Ascending aorta (tissue), 2 donors: ENCODE measurements at regions not wholly inside any gene's neighbourhood (a gene's known extent, or its start where the extent isn't known, plus 50 kb on each side); places are given as distances from the start of the nearest gene placed in this dataset.

Experiments used
- DNase-seq, 2 donors: peaks; one replicate each; pipeline ENCODE4 v3.0.0-alpha.2; 2019; ENCODE audit warnings: low spot score in 2 of 2
- H3K27ac ChIP-seq, 2 donors: fragments of 200-600 bp; sonication (generic); one replicate each; pipeline ENCODE4 v1.5.1; 2016 to 2017; ENCODE audit warnings: mild to moderate bottlenecking in 1 of 2
- H3K27me3 ChIP-seq: fragments of 200-600 bp; sonication (generic); one replicate; pipeline ENCODE4 v1.5.1; 2017
- H3K36me3 ChIP-seq, 2 donors: fragments of 200-600 bp; sonication (generic); one replicate each; pipeline ENCODE4 v1.5.1; 2016
- H3K4me1 ChIP-seq, 2 donors: fragments of 200-600 bp; sonication (generic); one replicate each; pipeline ENCODE4 v1.5.1; 2016 to 2017; ENCODE audit warnings: mild to moderate bottlenecking in 1 of 2
- H3K4me3 ChIP-seq, 2 donors: fragments of 200-600 bp; sonication (generic); one replicate each; pipeline ENCODE4 v1.5.1; 2016 to 2017; ENCODE audit warnings: mild to moderate bottlenecking in 1 of 2
- H3K9me3 ChIP-seq, 2 donors: fragments of 200-600 bp; sonication (generic); one replicate each; pipeline ENCODE4 v1.5.1; 2016
- intact Hi-C: fragments of 100-400 bp; cut with DNase I; formaldehyde crosslinking; loops from one replicate; pipeline ENCODE4 v1.15.1; 2023
- TF ChIP-seq, protein P1 (sequence below), 3 experiments: fragments of 200-600 bp in 2 of 3; fragments of 450-650 bp in 1 of 3; sonication (generic) in 2 of 3; IDR thresholded peaks; one replicate each; pipeline ENCODE4 v1.5.1; 2016 to 2019; ENCODE audit warnings: antibody characterized with exemption in 3 of 3, mild to moderate bottlenecking in 1 of 3, moderate library complexity in 1 of 3

DNA sequence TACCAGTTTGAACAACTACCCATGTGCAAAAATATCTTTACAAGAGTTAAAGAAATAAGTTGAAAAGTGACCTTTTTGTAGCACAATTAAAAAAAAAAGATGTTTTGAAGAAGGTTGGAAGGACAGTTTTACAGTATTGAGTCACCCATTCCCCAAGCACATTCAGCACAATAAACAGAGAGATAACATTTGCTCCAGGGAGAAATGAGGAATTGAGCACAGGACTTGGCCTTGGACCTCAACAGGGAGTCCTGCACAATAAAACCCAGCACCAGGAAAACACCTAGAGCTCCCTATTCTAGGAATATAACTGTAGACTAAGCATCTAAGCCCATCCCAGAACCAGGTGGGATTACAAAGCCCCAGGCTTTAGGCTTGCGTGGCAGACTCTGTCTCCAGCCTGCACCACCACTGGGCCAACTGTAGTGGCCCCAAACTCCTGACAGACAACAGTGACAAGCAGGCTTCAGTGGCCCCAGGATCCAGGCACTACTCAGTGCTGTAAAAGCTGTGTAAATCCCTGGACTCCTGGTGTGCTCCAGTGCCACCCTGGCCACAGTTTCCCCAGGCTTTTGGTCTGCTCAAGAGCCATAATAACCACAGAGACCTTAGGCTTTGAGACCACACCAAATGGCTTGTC lies 857.2 kb downstream of the SLITRK1 start:
- TF ChIP-seq, protein P1, sequence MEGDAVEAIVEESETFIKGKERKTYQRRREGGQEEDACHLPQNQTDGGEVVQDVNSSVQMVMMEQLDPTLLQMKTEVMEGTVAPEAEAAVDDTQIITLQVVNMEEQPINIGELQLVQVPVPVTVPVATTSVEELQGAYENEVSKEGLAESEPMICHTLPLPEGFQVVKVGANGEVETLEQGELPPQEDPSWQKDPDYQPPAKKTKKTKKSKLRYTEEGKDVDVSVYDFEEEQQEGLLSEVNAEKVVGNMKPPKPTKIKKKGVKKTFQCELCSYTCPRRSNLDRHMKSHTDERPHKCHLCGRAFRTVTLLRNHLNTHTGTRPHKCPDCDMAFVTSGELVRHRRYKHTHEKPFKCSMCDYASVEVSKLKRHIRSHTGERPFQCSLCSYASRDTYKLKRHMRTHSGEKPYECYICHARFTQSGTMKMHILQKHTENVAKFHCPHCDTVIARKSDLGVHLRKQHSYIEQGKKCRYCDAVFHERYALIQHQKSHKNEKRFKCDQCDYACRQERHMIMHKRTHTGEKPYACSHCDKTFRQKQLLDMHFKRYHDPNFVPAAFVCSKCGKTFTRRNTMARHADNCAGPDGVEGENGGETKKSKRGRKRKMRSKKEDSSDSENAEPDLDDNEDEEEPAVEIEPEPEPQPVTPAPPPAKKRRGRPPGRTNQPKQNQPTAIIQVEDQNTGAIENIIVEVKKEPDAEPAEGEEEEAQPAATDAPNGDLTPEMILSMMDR (IDR thresholded peaks at IDR 0.05) = no peak
- Histone ChIP-seq H3K27me3 (no peaks in the 10 kb centered on the region), H3K36me3 (no peaks in the 10 kb centered on the region), H3K4me3 (no peak overlapping the region), H3K9me3 (peaks cover 0 to 6% of the 10 kb centered on the region in 2 donors), H3K4me1 (no peaks in the 10 kb centered on the region), H3K27ac (no peak overlapping the region)
- no peak for DNase-seq
- intact Hi-C loops = no loop called here

DNA sequence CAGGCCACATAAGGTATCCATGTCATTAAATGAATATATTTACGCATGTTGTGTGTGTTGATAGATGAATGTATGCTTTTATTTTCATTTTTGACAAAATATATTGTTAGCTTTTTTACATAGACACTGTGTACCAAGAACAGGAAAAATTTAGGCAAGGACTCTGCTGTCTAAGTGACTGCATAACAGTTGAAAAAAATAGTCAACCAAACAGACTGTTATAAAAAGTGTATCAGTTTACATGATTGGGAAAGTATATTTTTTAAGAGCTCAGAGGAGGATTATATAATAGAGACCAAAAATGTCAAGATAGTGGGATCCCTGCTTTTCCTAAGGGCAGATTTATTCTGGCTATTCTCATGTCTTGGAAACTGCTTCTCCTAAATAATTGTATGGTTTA lies 858.0 kb downstream of the SLITRK1 start:
- DNase-seq = no peak
- Histone ChIP-seq H3K4me3 (no peak overlapping the region), H3K4me1 (no peaks in the 10 kb centered on the region), H3K27me3 (no peaks in the 10 kb centered on the region), H3K36me3 (no peaks in the 10 kb centered on the region), H3K9me3 (peaks cover 0 to 6% of the 10 kb centered on the region in 2 donors), H3K27ac (no peak overlapping the region)
- TF ChIP-seq, protein P1 (IDR thresholded peaks at IDR 0.05) = no peak
- intact Hi-C loops = no loop called here

GRCh38 chr13:83019986-83020385 lies 862.3 kb downstream of the SLITRK1 start:
- Histone ChIP-seq H3K9me3 (no peaks in the 10 kb centered on the region), H3K27me3 (no peaks in the 10 kb centered on the region), H3K4me1 (no peaks in the 10 kb centered on the region), H3K4me3 (no peak overlapping the region), H3K27ac (no peak overlapping the region), H3K36me3 (no peaks in the 10 kb centered on the region)
- intact Hi-C loops = no loop called here
- TF ChIP-seq, protein P1 (IDR thresholded peaks at IDR 0.05) = no peak
- DNase-seq = no peak

DNA sequence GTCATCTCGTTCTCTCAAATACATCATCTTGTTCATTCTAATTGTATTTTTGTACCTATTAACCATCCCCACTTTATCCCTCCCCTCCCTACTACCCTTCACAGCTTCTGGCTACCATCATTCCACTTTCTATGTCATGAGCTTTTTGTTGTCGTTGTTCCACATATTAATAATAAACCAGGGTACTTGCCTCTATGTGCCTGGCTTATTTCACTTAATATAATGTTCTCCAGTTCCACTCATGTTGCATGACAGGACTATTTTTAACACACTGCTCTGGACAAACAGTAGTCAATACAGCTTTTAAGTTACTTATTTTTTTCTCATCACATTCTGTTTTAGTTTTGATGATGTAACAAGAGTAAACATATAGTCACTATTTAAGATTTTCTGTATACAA lies 872.3 kb downstream of the SLITRK1 start:
- Histone ChIP-seq H3K27ac (no peak overlapping the region), H3K27me3 (no peaks in the 10 kb centered on the region), H3K36me3 (no peaks in the 10 kb centered on the region), H3K9me3 (no peaks in the 10 kb centered on the region), H3K4me3 (no peak overlapping the region), H3K4me1 (no peaks in the 10 kb centered on the region)
- TF ChIP-seq, protein P1 (IDR thresholded peaks at IDR 0.05) = no peak
- intact Hi-C loops = no loop called here
- no peak for DNase-seq

GRCh38 chr13:83008212-83008929 lies 873.9 kb downstream of the SLITRK1 start:
- no peak for DNase-seq
- no peak overlapping the region for H3K4me3 ChIP-seq
- no peaks in the 10 kb centered on the region for H3K36me3 ChIP-seq
- no peaks in the 10 kb centered on the region for H3K9me3 ChIP-seq
- intact Hi-C loops = no loop called here
- no peaks in the 10 kb centered on the region for H3K4me1 ChIP-seq
- no peak overlapping the region for H3K27ac ChIP-seq
- TF ChIP-seq, protein P1 (IDR thresholded peaks at IDR 0.05) = no peak
- no peaks in the 10 kb centered on the region for H3K27me3 ChIP-seq
